ENCODE measurements at regions not wholly inside any gene's neighbourhood (a gene's known extent, or its start where the extent isn't known, plus 50 kb on each side); places are given as distances from the start of the nearest gene placed in this dataset.

DNA sequence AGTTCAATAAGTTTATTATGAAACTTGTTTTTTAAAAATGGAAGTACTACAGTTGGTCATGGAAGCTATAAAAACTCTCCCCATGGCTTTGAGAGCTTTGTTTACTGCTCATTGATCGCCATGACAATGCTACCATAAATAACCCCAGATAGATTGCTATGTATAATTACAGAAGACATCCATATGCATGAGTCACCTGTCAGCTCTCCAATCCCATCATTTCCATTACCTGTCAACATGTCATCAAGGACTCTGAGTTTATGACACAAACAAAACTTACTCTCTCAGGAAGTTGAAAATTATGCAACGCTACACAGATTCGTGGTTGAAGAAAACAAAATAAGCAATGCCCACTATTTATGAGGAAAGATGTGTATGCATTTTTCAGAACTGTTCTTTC, 144.4 kb downstream of the SEC23A start:
- no peak overlapping the region for H3K4me3 ChIP-seq (ENCODE audit: control insufficient read depth, low read depth, low read length)
- no peak for DNase-seq (ENCODE audit: low read depth)
- TF ChIP-seq, protein P1, sequence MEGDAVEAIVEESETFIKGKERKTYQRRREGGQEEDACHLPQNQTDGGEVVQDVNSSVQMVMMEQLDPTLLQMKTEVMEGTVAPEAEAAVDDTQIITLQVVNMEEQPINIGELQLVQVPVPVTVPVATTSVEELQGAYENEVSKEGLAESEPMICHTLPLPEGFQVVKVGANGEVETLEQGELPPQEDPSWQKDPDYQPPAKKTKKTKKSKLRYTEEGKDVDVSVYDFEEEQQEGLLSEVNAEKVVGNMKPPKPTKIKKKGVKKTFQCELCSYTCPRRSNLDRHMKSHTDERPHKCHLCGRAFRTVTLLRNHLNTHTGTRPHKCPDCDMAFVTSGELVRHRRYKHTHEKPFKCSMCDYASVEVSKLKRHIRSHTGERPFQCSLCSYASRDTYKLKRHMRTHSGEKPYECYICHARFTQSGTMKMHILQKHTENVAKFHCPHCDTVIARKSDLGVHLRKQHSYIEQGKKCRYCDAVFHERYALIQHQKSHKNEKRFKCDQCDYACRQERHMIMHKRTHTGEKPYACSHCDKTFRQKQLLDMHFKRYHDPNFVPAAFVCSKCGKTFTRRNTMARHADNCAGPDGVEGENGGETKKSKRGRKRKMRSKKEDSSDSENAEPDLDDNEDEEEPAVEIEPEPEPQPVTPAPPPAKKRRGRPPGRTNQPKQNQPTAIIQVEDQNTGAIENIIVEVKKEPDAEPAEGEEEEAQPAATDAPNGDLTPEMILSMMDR (IDR thresholded peaks at IDR 0.05; ENCODE audit: control insufficient read depth, insufficient read depth, low read depth, low read length, missing control alignments): no peak

DNA sequence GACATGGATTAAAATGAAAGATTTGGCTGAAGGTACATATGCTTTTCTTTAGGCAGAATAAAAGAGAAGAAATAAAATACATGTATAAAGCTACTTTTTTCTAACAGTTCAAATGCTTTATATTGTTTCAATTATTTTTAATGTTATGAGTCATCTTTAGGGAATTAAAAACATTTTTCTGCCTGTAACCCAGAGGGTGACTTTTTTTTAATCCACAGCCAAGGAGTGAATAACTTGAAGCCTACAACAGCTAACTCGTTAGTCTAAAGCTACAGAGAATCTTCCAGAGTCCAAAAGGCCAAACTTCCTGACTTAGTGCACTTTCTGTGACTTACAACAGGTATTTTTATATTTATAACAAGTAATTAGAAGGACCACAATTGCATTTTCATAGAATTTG, 151.6 kb downstream of the SEC23A start:
- no peak overlapping the region for H3K4me3 ChIP-seq (ENCODE audit: control insufficient read depth, low read depth, low read length)
- DNase-seq (ENCODE audit: low read depth): peak; percentile 57
- TF ChIP-seq, protein P1 (IDR thresholded peaks at IDR 0.05; ENCODE audit: control insufficient read depth, insufficient read depth, low read depth, low read length, missing control alignments): no peak

DNA sequence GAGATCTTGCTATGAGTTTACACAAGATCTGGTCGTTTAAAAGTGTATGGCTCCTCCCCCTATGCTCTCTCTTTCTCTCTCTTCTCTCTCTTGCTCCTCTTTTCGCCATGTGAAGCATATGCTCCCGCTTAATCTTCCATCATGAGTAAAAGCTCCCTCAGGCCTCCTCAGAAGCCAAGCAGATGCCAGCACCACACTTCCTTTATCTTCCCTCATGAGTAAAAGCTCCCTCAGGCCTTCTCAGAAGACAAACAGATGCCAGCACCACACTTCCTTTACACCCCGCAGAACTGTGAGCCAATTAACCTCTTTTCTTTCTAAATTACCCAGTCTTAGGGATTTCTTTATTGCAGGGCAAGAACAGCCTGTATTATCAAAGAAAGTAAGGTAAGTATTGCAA, 152.4 kb downstream of the SEC23A start:
- no peak overlapping the region for H3K4me3 ChIP-seq (ENCODE audit: control insufficient read depth, low read depth, low read length)
- DNase-seq (ENCODE audit: low read depth): no peak
- TF ChIP-seq, protein P1 (IDR thresholded peaks at IDR 0.05; ENCODE audit: control insufficient read depth, insufficient read depth, low read depth, low read length, missing control alignments): no peak

DNA sequence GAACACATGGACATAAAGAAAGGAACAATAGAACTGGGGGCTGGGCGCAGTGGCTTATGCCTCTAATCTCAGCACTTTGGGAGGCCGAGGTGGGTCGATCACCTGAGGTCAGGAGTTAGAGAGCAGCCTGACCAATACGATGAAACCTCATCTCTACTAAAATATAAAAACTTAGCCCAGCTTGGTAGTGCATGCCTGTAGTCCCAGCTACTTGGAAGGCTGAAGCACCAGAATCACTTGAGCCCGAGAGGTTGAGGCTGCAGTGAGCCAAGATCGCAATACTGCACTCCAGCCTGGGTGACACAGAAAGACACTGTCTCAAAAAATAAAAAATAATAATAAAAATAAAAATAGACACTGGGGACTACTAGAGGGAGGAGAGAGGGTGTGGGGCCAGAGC, 154.5 kb downstream of the SEC23A start:
- TF ChIP-seq, protein P1 (IDR thresholded peaks at IDR 0.05; ENCODE audit: control insufficient read depth, insufficient read depth, low read depth, low read length, missing control alignments): no peak
- H3K4me3 ChIP-seq (ENCODE audit: control insufficient read depth, low read depth, low read length): no peak overlapping the region
- DNase-seq (ENCODE audit: low read depth): no peak

DNA sequence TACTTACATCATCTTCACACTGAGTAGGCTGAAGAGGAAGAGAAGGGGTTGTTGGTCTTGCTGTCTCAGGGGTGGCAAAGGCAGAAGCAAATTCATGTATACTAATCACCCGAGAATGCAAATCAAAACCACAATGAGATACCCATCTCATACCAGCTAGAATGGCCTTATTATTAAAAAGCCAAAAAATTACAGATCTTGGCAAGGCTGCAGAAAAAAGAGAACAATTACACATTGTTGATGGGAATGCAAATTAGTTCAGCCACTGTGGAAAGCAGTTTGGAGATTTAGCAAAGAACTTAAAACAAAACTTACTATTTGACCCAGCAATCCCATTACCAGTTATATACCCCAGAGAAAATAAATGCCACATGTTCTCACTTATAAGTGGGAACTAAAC, 154.9 kb downstream of the SEC23A start:
- H3K4me3 ChIP-seq (ENCODE audit: control insufficient read depth, low read depth, low read length): no peak overlapping the region
- TF ChIP-seq, protein P1 (IDR thresholded peaks at IDR 0.05; ENCODE audit: control insufficient read depth, insufficient read depth, low read depth, low read length, missing control alignments): no peak
- DNase-seq (ENCODE audit: low read depth): peak; percentile 35

DNA sequence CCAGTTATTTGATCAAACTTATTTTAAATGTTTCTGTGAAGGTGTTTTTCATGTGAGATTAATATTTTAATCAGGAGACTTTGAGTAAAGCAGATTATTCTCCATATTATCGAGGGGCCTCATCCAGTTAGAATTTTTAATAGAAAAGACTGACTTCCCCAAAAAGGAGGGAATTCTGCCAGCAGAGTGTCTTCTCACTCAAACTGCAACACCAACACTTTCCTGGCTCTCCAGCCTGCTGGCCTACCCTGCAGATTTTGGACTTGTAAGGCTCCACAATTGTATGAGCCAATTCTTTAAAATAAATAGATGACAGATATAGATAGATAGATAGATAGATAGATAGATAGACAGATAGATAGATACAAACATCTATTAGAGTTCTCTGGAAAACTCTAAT, 155.7 kb downstream of the SEC23A start:
- TF ChIP-seq, protein P1 (IDR thresholded peaks at IDR 0.05; ENCODE audit: control insufficient read depth, insufficient read depth, low read depth, low read length, missing control alignments): no peak
- H3K4me3 ChIP-seq (ENCODE audit: control insufficient read depth, low read depth, low read length): no peak overlapping the region
- DNase-seq (ENCODE audit: low read depth): no peak

DNA sequence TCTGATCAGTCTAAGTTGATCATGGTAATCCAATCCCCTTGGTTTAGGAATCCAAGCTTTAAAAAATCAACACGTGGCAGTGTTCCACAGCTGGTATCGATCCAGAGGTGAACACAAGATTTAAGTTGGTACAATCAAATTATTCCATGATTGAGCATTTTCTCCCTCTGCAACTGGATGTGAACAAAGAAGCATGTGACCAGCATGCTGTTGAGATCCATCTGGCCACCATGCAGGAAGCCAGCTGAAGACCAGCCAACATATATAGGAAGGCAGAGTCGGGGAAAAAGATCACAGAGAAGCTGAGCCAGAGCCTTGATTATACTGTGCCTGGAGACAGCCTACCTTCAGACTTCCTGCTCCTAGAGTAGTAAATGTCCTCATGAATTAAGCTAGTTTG, 158.3 kb downstream of the SEC23A start:
- TF ChIP-seq, protein P1 (IDR thresholded peaks at IDR 0.05; ENCODE audit: control insufficient read depth, insufficient read depth, low read depth, low read length, missing control alignments): no peak
- H3K4me3 ChIP-seq (ENCODE audit: control insufficient read depth, low read depth, low read length): no peak overlapping the region
- no peak for DNase-seq (ENCODE audit: low read depth)

Data from AG09309 (cell line).